HEK293 (cell line): ENCODE measurements at regions not wholly inside any gene's neighbourhood (a gene's known extent, or its start where the extent isn't known, plus 50 kb on each side); places are given as distances from the start of the nearest gene placed in this dataset.

Source experiments
- ATF2 ChIP-seq: fragments of 450-650 bp; formaldehyde crosslinking; IDR thresholded peaks from 2 replicates; pipeline ENCODE4 v1.5.1; 2016; ENCODE audit warnings: missing biosample characterization, missing genetic modification characterization, low read depth
- CTCF ChIP-seq: fragments of 450-650 bp; formaldehyde crosslinking; IDR thresholded peaks from 2 replicates; pipeline ENCODE4 v1.5.1; 2016; ENCODE audit warnings: missing biosample characterization, missing genetic modification characterization
- MZF1 ChIP-seq: fragments of 450-650 bp; formaldehyde crosslinking; IDR thresholded peaks from 2 replicates; pipeline ENCODE4 v1.5.1; 2017; ENCODE audit warnings: missing biosample characterization, missing genetic modification characterization, borderline replicate concordance
- ZNF138 ChIP-seq: fragments of 450-650 bp; formaldehyde crosslinking; IDR thresholded peaks from 2 replicates; pipeline ENCODE4 v1.5.1; 2016; ENCODE audit warnings: missing biosample characterization, missing genetic modification characterization, borderline replicate concordance
- ZNF362 ChIP-seq: fragments of 450-650 bp; formaldehyde crosslinking; IDR thresholded peaks from 2 replicates; pipeline ENCODE4 v1.5.1; 2016; ENCODE audit warnings: missing biosample characterization, missing genetic modification characterization

GRCh38 chr9:36779582-36779981 lies 206.9 kb downstream of the MELK start:
- no peak for TF ChIP-seq CTCF
- no peak for TF ChIP-seq ATF2 (tag by site-specific recombination)
- no peak for TF ChIP-seq ZNF362 (tag by site-specific recombination)
- TF ChIP-seq ZNF138: no peak
- TF ChIP-seq MZF1 (tag by site-specific recombination): no peak
